ENCODE measurements at regions not wholly inside any gene's neighbourhood (a gene's known extent, or its start where the extent isn't known, plus 50 kb on each side); places are given as distances from the start of the nearest gene placed in this dataset.
"Not testable (repeated sequence)": the region's sequence is repeated elsewhere in the genome, so short reads cannot be mapped to it uniquely, and the experiment has no call there.

DNA sequence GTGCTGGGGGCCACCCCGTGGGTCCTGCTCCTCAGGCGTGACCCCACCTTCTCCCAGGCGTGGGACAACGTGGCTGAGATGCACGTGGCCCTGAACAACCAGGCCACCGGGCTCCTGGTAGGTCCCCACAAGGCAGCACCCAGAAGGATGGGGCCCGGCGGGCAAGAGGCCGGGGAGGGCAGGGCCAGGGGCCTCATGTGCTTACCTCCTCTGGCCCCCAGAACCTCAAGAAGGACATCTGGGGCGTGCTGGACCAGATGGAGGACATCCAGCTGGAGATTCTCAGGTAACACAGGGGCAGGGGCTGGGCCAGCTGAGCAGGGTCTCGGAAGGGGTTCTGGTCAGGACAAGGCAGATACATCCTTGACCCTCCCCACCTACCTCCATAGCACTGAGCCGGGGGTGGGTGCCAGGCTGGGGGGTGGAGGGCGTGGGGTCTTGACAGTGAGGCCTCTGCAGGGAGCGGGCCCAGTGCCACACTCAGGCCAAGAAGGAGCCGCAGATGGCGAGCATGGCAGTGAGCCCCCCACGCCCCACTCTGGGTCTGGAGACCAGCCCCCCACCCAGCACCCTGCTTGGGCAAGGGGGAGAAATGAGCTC, 186.3 kb downstream of the IGLL1 start:
- DNase-seq: no peak

DNA sequence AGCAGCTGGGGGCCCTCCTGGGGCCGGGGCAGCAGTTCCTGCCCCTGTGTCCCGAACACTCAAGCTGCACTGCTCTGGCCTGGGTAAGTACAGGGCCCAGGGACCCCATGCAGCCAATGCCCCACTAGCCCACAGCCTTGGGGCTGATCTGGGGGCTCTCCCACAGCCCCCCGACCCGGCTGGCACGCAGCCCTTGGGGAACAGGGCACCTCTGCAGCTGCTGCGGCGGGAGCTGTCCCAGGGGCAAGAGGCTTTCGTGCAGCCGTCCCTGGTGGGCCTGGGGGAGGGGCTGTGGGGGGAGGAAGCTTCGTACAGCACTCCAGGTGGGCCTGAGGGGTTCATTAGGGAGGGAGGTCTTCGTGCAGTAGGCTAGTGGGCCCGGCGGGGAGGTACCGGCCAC, 186.9 kb downstream of the IGLL1 start:
- not testable (repeated sequence) for DNase-seq

DNA sequence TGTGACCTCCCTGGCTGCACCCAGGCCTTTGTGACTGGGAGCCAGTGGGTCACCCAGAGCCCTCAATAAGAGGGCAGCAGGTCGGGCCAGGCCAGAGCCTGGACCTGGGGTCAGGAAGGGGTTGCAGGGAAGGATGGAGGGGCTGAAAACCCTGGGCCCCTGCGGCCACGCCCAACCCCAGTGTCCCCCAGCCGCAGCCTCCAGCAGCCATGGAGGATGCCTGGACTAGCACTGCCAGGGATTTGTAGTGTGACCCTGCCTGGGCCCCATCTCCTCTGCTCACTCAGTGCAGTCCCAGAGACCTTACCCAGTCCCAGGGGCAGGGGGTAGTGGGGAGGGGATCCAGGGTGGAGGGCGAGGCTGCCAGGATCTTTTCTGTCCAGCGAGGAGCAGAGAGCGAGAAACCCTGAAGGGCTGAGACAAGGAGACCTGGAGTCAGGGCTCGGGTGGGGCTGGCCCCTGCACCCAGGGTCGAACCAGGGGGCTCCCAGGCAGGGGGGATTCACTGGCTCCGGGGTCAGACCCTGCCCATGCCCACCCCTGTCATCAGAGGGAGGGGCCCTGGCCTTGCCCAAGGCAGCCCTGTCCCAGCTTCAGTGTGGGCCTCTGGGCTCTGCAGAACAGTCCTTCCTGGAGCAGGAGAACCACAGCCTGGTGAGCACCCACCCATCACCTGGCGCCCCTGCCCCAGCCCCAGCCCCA, 187.5 kb downstream of the IGLL1 start:
- no peak for DNase-seq

DNA sequence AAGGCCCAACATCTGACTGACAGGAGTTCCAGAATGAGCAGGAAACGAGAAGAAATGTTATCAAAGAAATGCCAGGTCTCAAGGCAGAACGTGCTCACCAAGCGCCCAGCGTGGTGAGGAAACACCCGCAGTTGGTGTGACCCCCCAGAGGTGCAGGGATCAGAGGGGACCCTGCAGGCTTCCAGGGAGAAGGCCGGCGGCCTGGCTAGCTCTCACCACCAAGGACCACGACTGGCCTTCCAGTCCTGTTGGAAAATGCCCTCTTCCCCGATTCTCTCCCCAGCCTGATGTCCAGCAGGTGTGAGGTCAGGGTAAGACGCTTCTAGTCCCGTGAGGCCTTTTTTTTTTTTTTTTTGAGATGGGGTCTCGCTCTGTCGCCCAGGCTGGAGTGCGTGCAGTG, 189.1 kb downstream of the IGLL1 start:
- DNase-seq: no peak

DNA sequence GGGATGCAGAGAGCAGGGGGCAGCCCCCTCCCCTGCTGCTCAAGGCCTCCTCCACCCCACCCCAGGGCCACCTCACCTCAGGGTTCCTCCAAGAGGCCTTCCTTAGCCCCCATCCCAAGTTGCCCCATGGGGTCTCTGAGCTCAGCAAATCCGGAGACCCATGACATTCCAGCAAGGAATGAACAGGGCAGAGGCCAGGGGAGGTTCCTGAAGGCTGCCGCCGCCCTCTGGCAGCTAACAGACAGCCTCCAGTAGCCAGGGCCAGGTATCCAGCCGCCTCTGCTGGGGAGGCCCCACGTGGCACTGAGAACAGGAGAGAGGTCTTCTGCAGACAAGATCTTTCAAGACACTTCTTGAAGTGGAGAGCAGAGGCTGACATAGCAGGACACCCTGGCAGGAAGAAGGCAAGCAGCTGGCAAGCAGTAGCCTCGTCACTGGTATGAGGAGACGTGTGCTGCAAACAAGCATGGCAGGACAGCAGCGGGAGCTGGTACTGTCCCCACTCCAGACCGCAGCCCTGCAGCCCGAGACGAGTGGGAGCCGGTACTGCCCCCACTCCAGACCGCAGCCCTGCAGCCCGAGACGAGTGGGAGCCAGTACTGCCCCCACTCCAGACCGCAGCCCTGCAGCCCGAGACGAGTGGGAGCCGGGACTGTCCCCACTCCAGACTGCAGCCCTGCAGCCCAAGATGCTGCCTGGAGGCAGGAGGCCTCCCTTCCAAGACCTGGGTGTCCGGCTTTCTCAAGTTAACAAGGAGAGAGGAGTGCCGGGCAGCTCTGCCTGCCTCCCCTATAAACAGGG, 190.6 kb downstream of the IGLL1 start:
- DNase-seq: no peak

DNA sequence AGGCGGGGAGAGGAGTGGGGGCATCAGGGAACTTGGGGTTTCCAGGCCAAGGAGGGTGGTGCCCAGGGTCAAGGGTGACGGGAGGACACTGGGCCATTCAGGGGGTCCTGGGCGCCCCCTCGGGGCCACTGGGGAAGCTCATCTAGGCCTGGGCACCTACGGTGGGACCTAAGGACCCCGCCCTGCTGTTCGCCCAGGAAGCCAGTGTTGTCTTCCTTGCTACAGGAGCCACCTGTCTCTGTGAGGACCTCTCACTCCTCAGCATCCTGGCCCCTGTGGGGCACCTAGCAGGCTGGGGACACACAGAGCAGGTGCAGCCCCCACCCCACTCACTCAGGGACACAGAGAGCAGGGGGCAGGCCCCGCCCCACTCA, 191.6 kb downstream of the IGLL1 start:
- no peak for DNase-seq

DNA sequence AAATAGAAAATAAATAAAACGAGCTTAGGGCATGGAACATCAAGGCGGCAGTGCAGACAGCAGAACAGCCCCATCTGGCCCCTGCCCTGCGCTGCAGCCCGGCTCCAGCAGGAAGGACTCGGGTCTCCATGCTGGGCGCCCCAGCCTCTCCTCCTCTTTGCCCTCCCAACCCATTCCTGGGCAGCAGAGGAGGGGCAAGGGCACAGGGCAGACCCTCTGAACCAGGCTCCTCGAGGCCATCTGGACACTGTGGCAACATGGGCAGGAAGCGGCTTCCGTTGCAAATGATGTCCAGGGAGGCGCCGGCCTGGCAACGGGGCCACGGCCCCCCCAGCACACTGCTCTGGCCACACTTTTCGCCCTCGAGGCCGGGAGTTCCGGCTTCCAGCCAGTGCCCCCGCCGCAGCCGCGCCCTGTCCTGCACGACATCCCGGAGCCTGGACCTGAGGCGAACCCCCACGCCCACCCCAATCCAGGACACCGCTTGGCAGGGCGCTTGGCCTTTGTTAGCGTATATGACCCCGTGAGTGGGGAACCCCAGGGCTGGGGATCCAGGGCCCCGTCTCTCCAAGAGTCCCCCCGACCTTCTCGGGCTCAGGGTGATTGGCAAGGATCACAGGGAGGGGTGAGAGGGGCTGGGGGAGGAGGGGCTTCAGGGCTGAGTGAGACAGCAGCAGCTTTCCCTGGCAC, 192.1 kb downstream of the IGLL1 start:
- DNase-seq: no peak

DNA sequence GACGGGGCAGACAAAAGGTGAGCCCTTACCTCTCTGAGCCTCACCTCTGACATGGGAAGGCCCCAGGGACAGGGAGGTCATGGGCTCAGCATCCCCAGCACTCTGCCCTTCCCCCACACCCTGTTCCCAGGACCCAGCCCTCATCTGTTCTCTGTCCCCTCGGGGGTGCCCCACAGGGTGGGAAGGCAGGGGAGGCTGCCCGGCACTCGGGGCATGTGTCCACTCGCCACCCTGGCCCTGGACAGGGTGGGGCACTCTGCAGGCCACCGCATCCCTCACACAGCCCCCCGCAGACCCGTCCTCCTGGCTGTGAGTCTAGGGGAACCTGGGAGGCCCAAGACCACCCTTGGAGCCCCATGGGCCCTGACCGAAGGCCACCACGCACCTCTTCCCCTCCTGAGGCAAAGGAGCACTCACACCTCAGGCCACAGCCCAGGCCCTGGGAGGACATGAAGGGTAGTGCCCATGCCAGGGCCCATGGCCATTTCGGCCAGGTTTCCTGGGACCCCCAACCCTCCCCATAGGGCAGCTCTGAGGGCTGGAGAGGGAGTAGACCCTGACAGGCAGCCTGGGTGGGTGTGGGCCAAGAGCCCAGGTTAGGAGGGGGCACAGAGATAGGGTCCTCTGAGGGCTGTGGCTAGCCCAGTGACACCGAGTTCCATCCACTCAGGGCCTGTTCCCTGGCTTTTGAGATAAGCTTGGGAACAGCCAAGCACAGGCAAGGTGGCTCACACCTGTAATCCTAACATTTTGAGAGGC, 193.1 kb downstream of the IGLL1 start:
- no peak for DNase-seq

DNA sequence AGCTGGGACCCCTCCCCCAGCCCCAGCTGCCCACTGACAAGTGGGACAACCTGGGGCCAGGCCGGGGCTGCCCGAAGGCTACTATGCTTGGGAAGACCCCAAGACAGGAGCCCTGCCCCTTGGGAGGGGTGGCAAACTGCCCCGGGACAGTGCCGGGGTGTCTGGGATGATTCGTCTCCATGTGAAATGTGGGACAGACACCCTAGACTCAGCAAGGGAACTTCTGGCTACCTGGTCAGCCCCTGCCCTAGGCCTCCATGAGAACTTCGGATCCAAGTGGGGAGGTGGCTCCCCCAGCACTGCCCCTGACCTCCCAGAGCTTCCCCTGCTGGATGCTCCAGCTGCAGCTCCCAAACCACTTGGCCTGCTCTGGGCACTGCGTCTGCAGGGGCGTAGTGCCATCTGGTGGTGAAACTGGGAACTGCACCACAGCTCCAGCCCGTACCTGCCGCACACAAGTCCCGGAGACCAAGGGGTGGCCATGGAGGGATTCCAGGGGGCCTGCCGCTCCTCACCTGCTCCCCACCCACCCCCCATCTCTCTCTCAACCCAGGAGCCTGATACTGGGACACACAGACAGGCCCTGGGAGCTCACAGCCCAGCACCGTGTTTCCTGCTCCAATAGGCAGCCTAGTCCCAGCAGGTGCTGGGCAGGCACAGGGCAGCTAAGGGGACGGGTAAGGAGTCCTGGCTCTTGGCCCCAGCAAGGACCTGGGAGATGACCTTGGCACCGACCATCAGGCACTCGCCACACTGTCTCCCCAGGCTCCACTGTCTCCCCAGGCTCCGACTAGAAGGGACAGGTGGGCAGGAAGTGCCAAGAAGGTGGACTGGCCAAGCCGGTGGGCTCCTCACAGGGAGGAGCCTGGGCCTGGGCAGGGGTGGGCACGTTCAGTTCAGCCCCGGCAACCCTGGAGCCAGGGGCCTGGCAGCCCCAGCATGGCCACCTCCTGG, 194.1 kb downstream of the IGLL1 start:
- DNase-seq: peak; percentile 69 to 79

DNA sequence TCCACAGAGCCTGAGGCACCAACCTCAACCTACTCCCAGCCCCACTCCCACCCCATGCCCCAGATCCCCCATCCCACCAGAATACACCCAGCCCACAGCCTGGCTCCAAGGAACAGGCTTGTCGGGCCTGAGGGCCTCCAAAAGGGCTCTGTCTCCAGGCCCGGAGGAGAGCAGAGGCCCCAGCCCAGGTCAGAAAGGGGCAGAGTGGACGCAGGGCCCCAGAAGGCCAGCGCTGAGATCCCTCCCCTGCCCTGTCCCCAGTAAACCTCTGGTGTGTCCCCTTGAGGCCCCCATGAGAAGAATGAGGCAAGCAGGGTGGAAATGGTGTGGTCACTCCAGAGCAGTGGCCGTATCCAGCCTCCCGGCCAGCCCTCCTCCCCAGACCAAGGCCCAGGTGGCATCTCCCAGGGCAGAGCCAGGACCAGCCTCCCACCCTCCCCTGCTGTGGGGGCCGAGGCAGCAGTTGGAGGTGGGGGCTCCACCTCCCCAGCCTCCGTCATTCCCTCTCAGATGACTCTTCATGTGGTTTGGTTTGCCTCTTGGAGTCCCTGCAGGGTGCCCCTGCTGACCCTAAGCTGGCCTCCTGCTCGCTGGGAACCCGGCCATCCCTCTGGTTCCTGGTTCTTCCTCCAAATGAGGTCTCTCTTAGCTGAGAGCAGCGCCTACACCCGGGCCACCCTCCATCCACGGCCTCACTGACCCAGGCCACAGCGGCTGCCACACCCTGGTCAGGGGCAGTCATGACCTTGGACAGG, 195.0 kb downstream of the IGLL1 start:
- no peak for DNase-seq

DNA sequence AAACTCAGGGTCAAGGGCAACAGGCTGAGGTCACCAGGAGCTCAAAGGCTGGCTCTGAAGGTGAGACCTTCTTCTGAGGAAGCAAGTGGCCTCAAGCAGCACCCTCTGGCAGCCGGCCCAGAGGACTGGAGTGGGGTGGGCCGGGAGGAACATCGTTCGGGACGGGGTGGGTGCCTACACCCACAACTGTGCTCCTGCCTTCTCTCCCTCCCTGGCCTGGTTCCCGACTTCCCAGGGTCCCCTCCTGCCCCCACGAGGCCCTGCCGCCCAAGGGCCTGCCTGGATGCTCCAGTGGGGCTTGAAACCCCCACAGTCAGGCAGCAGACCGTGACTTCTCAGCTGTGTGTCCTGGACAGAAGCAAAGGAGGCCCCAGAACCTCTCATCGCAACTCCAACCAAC, 195.7 kb downstream of the IGLL1 start:
- no peak for DNase-seq

DNA sequence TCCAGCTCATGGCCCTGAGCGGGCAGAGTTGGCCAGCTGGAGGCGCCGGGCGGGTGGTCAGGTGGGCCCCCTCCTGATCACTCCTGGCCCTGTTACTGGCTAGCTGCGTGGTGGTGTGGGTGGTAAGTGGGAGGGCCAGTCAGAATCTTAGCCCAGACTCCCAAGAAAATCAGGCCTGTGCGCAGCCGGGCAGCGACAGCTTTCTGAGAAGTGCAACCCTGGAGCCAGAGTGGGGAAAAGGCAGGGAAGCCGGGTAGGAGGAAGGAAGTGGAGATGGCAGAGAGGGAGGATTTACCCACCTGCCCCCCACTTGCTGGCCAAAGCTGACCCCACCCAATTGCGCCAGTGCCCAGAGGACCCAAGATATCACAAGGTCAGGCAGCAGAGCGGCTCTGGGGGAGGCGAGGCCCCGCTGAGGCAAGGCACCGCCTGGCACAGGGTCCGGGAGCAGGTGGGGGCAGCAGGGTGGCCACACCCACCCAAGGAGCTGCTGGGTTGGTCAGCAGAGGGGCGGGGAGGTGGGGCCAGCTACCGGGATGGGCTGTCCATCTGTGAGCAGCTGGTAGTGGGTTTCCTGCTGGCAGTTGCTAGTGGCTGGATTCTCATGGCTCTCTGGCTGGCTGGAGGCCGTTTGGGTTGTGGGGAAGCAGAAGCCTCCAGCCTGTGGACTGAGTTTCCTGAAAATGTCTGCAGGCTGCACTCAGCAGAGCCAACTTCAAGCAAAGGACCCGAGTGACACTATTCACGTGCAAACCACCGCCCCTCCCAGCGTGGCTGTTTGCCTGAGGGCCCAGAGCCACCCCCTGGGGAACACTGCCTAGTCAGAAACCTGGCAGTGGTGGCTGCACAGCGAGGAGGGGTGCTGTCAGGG, 196.4 kb downstream of the IGLL1 start:
- no peak for DNase-seq

DNA sequence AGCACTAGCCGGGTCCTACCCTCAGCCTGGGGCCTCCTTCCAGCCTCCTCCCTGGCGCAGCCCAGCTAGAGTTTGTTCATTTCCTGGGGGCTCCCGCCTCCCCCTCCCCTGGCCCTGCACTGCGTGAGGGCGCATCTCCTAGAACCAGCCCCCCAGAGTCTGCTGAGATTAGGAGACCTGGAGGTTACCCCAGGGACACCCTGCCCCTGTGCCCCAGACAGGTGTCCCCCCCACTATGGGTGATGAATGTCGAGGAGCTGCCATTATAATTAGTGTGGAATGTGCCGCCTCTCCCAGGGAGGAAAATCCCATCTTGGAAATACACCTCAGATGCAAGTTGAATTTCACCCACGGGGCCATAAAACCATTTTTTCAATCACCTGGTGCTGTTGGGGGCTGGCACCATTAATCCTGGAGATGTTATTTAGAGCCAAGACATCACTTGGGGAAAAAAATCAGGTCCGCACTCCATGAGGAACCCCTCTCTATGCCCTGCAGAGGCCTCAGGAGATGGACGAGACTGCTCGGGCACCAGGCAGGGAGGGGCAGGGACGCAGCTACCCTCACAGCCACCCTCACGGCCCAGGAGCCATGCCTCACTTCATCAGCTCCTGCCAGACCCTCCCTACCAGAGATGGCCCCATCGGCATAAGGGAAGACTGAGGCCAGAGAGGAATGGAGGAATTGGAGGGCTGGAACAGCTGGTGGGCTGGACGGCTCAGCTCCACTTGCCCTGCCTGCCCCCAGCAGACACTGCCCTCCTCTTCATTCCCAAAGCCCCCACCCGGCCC, 197.5 kb downstream of the IGLL1 start:
- no peak for DNase-seq

DNA sequence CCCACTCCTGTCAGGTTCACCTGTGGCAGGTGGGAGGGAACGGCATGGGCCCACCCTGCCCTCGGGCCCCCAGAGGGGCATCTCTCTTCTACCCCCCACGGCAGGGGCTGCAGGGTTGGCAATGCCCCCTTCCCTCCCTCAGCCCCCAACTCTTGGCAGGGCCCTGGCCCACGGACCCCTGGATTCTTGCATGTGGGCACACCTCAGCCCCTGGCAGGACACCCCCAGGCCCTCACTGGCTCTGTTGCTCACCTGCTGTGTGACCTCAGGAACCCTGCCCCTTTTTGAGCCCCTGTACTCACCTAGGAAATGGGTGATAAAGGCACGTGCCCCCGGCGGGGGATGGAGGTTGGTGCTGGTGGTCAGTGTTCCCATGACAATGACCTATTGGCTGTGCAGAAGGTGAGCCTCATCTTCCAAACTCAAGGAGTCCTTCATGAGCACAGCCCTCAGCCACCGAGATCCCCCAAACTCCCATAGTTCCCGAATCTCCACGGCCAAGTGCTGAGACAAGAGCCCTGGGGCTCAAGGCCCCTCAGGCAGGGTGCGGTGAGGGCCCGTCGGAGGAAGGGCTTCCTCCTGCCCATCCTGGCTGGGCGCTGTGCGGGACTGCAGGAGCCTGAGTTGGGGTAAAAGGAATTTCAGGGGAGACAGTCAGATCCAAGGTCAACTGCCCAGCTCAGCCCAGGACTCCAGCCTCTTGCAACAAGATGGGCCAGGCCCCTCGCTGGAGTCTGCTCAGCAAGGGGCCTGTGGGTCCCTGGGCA, 198.2 kb downstream of the IGLL1 start:
- no peak for DNase-seq

DNA sequence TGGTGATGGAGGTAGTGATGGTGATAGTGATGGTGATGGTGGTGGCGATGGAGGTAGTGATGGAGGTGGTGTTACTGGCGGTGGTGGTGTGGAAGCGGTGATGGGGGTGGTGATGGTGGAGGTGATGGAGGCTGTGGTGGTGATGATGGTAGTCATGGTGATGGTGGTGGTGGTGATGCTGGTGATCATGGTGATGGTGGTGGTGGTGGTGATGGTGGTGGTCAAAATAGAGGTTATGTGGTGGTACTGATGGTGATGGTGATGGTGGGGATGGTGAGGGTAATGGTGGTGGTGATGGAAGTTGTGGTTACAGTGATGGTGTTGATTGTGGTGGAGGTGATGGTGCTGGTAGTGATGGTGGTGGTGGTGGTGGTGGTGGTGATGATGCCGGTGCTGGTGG, 199.2 kb downstream of the IGLL1 start:
- DNase-seq: no peak

DNA sequence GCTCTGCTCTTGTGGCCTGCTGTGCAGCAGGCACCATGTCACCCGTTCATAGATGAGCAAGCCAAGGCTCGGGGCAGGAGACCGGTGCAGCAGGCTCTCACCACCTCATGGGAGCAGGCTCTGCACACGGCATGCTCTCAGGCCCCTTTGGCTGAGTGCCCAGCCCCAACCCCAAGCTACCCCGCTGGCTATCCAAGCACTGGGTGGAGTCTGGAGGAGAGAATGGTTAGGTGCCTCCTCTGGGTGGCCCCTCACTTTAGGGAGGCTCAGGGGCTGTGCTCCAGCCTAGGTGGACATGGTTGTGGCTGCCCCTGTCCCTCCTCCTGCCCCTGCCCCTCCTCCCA, 199.9 kb downstream of the IGLL1 start:
- DNase-seq: no peak

DNA sequence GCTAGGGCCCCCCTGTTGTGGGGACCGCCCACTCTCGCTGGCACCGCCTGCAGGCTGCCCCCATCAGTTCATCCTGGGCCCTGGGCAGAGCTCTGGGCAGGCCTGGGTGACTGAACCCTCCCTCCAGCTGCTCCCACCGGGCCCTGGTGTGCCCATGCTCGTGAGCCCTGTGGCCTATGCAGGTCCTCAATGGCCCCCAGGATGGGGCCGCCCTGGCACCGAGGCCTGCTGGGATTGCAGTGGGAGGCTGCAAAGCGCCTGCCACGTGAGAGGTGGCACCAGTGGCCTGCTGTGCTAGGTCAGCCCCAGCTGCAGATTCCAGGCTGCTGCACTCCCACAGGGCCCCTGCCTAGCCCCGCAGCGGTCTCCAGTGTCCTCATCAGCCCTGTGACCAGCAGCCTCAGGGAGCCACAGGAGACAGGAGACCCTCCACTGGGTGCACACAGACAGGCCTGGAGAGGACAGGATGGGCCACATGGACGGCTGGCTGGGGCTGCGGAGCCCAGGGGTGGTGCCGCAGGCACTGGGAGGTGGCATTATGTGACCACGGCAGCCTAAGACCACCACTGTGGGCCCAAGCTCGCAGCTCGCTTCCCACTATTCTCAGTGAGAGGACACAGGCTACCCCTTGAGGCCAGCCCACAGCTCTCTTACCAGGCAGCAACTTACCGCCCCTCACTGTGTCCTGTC, 199.4 kb downstream of the BCR start:
- not testable (repeated sequence) for DNase-seq

DNA sequence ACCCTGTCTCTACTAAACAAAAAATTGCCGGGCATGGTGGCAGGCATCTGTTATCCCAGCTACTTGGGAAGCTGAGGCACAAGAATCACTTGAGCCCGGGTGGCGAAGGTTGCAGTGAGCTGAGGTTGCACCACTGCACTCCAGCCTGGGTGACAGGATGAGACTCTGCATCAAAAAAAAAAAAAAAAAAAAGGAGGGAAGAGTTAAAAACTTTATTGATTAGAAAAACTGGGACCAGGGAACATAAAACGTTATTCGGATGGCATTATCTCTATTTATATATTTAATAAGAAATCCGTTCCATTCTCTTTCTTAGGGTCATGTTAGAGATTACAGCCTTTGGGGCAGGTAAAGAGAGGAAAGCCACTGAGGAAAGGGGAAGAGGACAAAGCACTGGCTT, 197.5 kb downstream of the BCR start:
- DNase-seq: no peak
